Activated naive CD4-positive, alpha-beta T cell treated with anti-CD3 and anti-CD28 coated beads, Interleukin-2, amount 10 ng/mL, durations not matched to agents 7 days and 5 days (primary cell): ENCODE measurements at regions not wholly inside any gene's neighbourhood (a gene's known extent, or its start where the extent isn't known, plus 50 kb on each side); places are given as distances from the start of the nearest gene placed in this dataset.

Experiments used
- CTCF ChIA-PET: fragments of 350-600 bp; sonication (Branson Sonifier 250); formaldehyde crosslinking; loops from one replicate; lab custom pipeline; 2021; ENCODE audit warnings: antibody characterized with exemption; lab: Charles Lee
- DNase-seq: peaks from one replicate; pipeline ENCODE4 v3.0.0-alpha.2; 2020
- H3K27ac Mint-ChIP-seq: one replicate; pipeline ENCODE4 v1.8.0; 2021; ENCODE audit warnings: mild to moderate bottlenecking, moderate library complexity, mixed read lengths
- H3K27me3 Mint-ChIP-seq: one replicate; pipeline ENCODE4 v1.8.0; 2021; ENCODE audit warnings: mild to moderate bottlenecking, mixed read lengths
- H3K36me3 Mint-ChIP-seq: one replicate; pipeline ENCODE4 v1.8.0; 2021; ENCODE audit warnings: mixed read lengths
- H3K4me1 Mint-ChIP-seq: one replicate; pipeline ENCODE4 v1.8.0; 2021; ENCODE audit warnings: mixed read lengths
- H3K4me3 Mint-ChIP-seq: one replicate; pipeline ENCODE4 v1.8.0; 2021; ENCODE audit warnings: mild to moderate bottlenecking, moderate library complexity, mixed read lengths
- H3K9me3 Mint-ChIP-seq: one replicate; pipeline ENCODE4 v1.8.0; 2021; ENCODE audit warnings: mixed read lengths

DNA sequence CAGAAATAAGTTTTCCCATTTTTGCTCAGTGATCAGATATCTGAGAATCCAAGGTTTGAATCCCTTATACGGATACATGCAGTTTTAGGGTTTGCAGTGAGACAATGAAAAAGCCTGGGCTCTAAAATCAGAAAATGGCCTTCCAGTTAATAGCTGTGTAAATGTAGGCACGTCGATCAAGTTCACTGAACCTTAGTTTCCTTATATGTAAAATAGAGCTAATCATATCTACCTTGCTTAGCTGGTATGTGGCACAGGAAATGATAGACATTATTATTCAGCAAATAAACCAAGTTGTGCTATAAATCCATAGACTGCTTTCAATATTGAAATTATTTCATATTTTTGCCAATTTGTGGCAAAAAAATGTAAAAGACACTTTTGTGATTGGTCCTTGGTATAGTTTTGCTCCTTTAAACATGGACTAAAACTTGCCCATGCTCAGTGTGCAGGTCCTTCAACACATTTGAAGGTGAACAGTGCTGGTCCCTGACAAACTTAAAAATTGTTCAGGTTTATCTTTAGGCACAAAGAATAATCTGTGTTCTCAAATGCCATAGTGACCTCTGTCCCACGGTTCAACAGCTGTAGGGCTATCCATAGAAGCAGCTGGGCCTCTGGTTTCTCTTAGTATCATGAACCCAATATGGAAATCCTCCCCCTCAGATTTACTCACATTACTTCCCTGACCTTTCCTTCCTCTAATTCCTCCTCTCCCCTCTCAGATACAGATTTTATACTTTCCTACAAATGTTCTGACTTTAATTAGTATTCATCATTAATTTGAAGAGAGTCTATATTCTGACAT lies 51.0 kb downstream of the CCDC54 start:
- Mint-ChIP-seq H3K4me3 (no peak overlapping the region), H3K27ac (no peak overlapping the region), H3K4me1 (peaks cover 19% of the 10 kb centered on the region), H3K27me3 (peaks cover 45% of the 10 kb centered on the region), H3K9me3 (no peaks in the 10 kb centered on the region), H3K36me3 (no peaks in the 10 kb centered on the region)
- no peak for DNase-seq
- CTCF ChIA-PET = interaction anchor here (4.9 to 7.0 kb wide), 2 partner anchors 155 to 192 kb away, joined by 29 to 49 read pairs; no protein-coding TSS in a partner anchor

DNA sequence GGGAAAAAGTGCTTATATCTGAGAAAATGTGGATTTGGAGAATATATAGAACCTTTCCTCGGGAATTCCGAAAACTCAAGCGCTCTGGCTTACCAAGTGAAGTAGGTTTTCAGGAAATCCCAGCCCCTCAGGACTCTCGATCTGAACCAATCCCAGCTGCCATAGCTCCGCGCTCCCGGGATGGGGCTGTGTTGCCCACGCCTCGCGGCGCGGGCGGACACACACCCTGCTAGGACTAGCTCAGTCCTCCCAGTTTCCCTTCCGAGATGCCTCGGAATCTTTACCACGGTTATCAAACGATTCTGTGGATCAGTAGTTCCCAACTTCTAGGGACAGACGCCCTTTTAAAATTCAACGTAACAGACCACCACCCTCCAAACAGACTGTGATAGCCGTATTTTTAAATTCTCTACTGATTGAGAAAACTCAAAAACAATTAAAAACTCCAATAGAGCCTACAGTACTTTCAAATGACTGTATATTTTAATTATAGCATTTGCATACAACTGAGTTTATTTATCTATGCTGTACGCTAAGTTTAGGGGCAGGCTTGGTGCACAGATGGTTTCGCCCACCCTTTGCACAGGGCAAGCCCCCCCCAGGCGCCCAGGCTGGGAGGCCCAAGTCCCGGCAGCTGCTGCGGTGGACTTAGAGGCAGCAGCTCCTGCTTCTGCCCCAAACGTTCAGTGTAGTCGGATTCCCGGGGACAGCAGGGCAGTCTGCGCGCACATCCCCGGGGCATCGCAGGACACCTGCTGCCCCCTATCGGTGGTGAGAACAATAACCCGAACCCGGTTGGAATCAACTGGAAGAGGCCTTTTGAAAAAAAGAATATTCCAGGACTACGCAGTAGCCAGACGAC lies 52.3 kb downstream of the CCDC54 start:
- no peaks in the 10 kb centered on the region for H3K36me3 Mint-ChIP-seq
- no peaks in the 10 kb centered on the region for H3K9me3 Mint-ChIP-seq
- H3K27me3 Mint-ChIP-seq = peaks cover 54% of the 10 kb centered on the region
- CTCF ChIA-PET = interaction anchor here (0.8 to 7.0 kb wide), 12 partner anchors 9 to 194 kb away, joined by 3 to 49 read pairs (median 4); no protein-coding TSS in a partner anchor
- H3K4me1 Mint-ChIP-seq = peaks cover 19% of the 10 kb centered on the region
- peak; percentile 62 for DNase-seq
- H3K27ac Mint-ChIP-seq = peak overlapping the region; percentile 16
- H3K4me3 Mint-ChIP-seq = peak overlapping the region; percentile 73

- Mint-ChIP-seq H3K36me3 (no peaks in the 10 kb centered on the region), H3K4me3 (peak overlapping the region; percentile 73), H3K4me1 (peaks cover 19% of the 10 kb centered on the region), H3K9me3 (no peaks in the 10 kb centered on the region), H3K27ac (peak overlapping the region; percentile 78), H3K27me3 (peaks cover 54% of the 10 kb centered on the region)
- no peak for DNase-seq
- CTCF ChIA-PET = interaction anchor here (0.8 to 7.0 kb wide), 13 partner anchors 10 to 195 kb away, joined by 3 to 49 read pairs (median 4); no protein-coding TSS in a partner anchor
Measured at GRCh38 chr3:107430214-107430995, 53.2 kb downstream of the CCDC54 start.

- CTCF ChIA-PET = interaction anchor here (0.9 to 7.0 kb wide), 6 partner anchors 10 to 195 kb away, joined by 3 to 49 read pairs (median 12); no protein-coding TSS in a partner anchor
- peak; percentile 54 for DNase-seq
- no peaks in the 10 kb centered on the region for H3K9me3 Mint-ChIP-seq
- H3K36me3 Mint-ChIP-seq = no peaks in the 10 kb centered on the region
- H3K4me1 Mint-ChIP-seq = peaks cover 19% of the 10 kb centered on the region
- peak overlapping the region; percentile 73 for H3K4me3 Mint-ChIP-seq
- H3K27ac Mint-ChIP-seq = peak overlapping the region; percentile 78
- peaks cover 53% of the 10 kb centered on the region for H3K27me3 Mint-ChIP-seq
Measured at GRCh38 chr3:107430996-107431245, 53.7 kb downstream of the CCDC54 start.

- Mint-ChIP-seq H3K9me3 (no peaks in the 10 kb centered on the region), H3K4me3 (peak overlapping the region; percentile 86), H3K27ac (peak overlapping the region; percentile 82), H3K27me3 (peaks cover 51% of the 10 kb centered on the region), H3K36me3 (no peaks in the 10 kb centered on the region), H3K4me1 (peaks cover 19% of the 10 kb centered on the region)
- DNase-seq = peak; percentile 57
- CTCF ChIA-PET = interaction anchor here (0.9 to 7.0 kb wide), 6 partner anchors 11 to 196 kb away, joined by 3 to 49 read pairs (median 12); no protein-coding TSS in a partner anchor
Measured at GRCh38 chr3:107431246-107432012, 54.2 kb downstream of the CCDC54 start.

- CTCF ChIA-PET = interaction anchor here (1.2 to 4.9 kb wide), 2 partner anchors 191 to 196 kb away, joined by 3 to 29 read pairs; no protein-coding TSS in a partner anchor
- DNase-seq = no peak
- Mint-ChIP-seq H3K36me3 (no peaks in the 10 kb centered on the region), H3K9me3 (no peaks in the 10 kb centered on the region), H3K27ac (peak overlapping the region; percentile 82), H3K4me3 (peak overlapping the region; percentile 86), H3K27me3 (peaks cover 51% of the 10 kb centered on the region), H3K4me1 (peaks cover 19% of the 10 kb centered on the region)
Measured at GRCh38 chr3:107432013-107432515, 54.8 kb downstream of the CCDC54 start.

- Mint-ChIP-seq H3K9me3 (no peaks in the 10 kb centered on the region), H3K27ac (no peak overlapping the region), H3K36me3 (no peaks in the 10 kb centered on the region), H3K4me3 (peak overlapping the region; percentile 41), H3K4me1 (peaks cover 19% of the 10 kb centered on the region), H3K27me3 (peaks cover 51% of the 10 kb centered on the region)
- CTCF ChIA-PET = interaction anchor here (1.2 to 4.9 kb wide), 2 partner anchors 192 to 197 kb away, joined by 3 to 29 read pairs; no protein-coding TSS in a partner anchor
- DNase-seq = no peak
Measured at GRCh38 chr3:107432646-107433045, 55.4 kb downstream of the CCDC54 start.

- Mint-ChIP-seq H3K4me3 (no peak overlapping the region), H3K27ac (no peak overlapping the region), H3K9me3 (no peaks in the 10 kb centered on the region), H3K27me3 (peaks cover 24% of the 10 kb centered on the region), H3K4me1 (peaks cover 5% of the 10 kb centered on the region), H3K36me3 (no peaks in the 10 kb centered on the region)
- no peak for DNase-seq
- CTCF ChIA-PET = no interaction called here
Measured at GRCh38 chr3:107436029-107436428, 58.8 kb downstream of the CCDC54 start.

GRCh38 chr3:107438671-107439070 lies 61.4 kb downstream of the CCDC54 start:
- Mint-ChIP-seq H3K27ac (no peak overlapping the region), H3K27me3 (peaks cover 5% of the 10 kb centered on the region), H3K9me3 (no peaks in the 10 kb centered on the region), H3K36me3 (no peaks in the 10 kb centered on the region), H3K4me1 (no peaks in the 10 kb centered on the region), H3K4me3 (no peak overlapping the region)
- DNase-seq = no peak
- CTCF ChIA-PET = no interaction called here

- Mint-ChIP-seq H3K9me3 (no peaks in the 10 kb centered on the region), H3K27ac (no peak overlapping the region), H3K36me3 (no peaks in the 10 kb centered on the region), H3K4me1 (no peaks in the 10 kb centered on the region), H3K27me3 (no peaks in the 10 kb centered on the region), H3K4me3 (no peak overlapping the region)
- DNase-seq = no peak
- CTCF ChIA-PET = no interaction called here
Measured at GRCh38 chr3:107441617-107442016, 64.4 kb downstream of the CCDC54 start.

- Mint-ChIP-seq H3K9me3 (no peaks in the 10 kb centered on the region), H3K4me1 (no peaks in the 10 kb centered on the region), H3K4me3 (no peak overlapping the region), H3K27ac (no peak overlapping the region), H3K27me3 (no peaks in the 10 kb centered on the region), H3K36me3 (no peaks in the 10 kb centered on the region)
- CTCF ChIA-PET = no interaction called here
- no peak for DNase-seq
Measured at GRCh38 chr3:107443461-107443860, 66.2 kb downstream of the CCDC54 start.

GRCh38 chr3:107446706-107447105 lies 69.5 kb downstream of the CCDC54 start:
- H3K4me3 Mint-ChIP-seq = no peak overlapping the region
- DNase-seq = no peak
- H3K27me3 Mint-ChIP-seq = peaks cover 4% of the 10 kb centered on the region
- H3K36me3 Mint-ChIP-seq = no peaks in the 10 kb centered on the region
- H3K4me1 Mint-ChIP-seq = no peaks in the 10 kb centered on the region
- no peak overlapping the region for H3K27ac Mint-ChIP-seq
- CTCF ChIA-PET = no interaction called here
- H3K9me3 Mint-ChIP-seq = no peaks in the 10 kb centered on the region
